CD14-positive monocyte (primary cell): ENCODE measurements at regions not wholly inside any gene's neighbourhood (a gene's known extent, or its start where the extent isn't known, plus 50 kb on each side); places are given as distances from the start of the nearest gene placed in this dataset.

ENCODE experiments used
- DNase-seq, 3 donors: peaks; one replicate each; pipeline ENCODE4 v3.0.0-alpha.2; 2011 to 2022
- H2AFZ ChIP-seq: 2 replicates; pipeline ENCODE4 v1.6.0; 2012; ENCODE audit warnings: mild to moderate bottlenecking, low read depth, low read length, inconsistent platforms; ENCODE audit not compliant: insufficient read depth, poor library complexity, severe bottlenecking
- H3K27ac ChIP-seq, 2 donors: 1 replicate in 1 of 2; 2 replicates in 1 of 2; pipeline ENCODE4 v1.5.1; 2012 to 2013; ENCODE audit warnings: low read length in 2 of 2, control low read depth in 1 of 2, inconsistent platforms in 1 of 2, low read depth in 1 of 2, mild to moderate bottlenecking in 1 of 2
- H3K27me3 ChIP-seq, 2 donors: one replicate each; pipeline versions ENCODE4 v1.6.0 to v1.6.1; 2011 to 2013; ENCODE audit warnings: low read length in 2 of 2; ENCODE audit not compliant: control insufficient read depth in 2 of 2, insufficient read depth in 2 of 2
- H3K36me3 ChIP-seq, 2 donors: replicated peaks in 1 of 2; 1 replicate in 1 of 2; 2 replicates in 1 of 2; pipeline versions ENCODE4 v1.5.1 to v1.6.1; 2012 to 2013; ENCODE audit warnings: low read length in 2 of 2, control low read depth in 1 of 2, inconsistent platforms in 1 of 2, mild to moderate bottlenecking in 1 of 2; ENCODE audit not compliant: insufficient read depth in 2 of 2, control insufficient read depth in 1 of 2
- H3K4me1 ChIP-seq, 2 donors: 1 replicate in 1 of 2; 2 replicates in 1 of 2; pipeline versions ENCODE4 v1.5.1 to v1.6.1; 2012 to 2013; ENCODE audit warnings: low read length in 2 of 2, control low read depth in 1 of 2, inconsistent platforms in 1 of 2, mild to moderate bottlenecking in 1 of 2, moderate library complexity in 1 of 2; ENCODE audit not compliant: insufficient read depth in 2 of 2, control insufficient read depth in 1 of 2
- H3K4me2 ChIP-seq: replicated peaks from 2 replicates; pipeline ENCODE3; 2012; ENCODE audit warnings: low read length, moderate library complexity, mild to moderate bottlenecking; ENCODE audit not compliant: poor library complexity, severe bottlenecking; ENCODE audit errors: extremely low read depth
- H3K4me3 ChIP-seq, 3 experiments: fragments of 200-600 bp in 1 of 3; sonication (generic) in 1 of 3; replicated peaks in 1 of 3; 1 replicate in 2 of 3; 2 replicates in 1 of 3; pipeline ENCODE4 v1.5.1; 2011 to 2013; ENCODE audit warnings: low read length in 3 of 3, mild to moderate bottlenecking in 3 of 3, control low read depth in 2 of 3, low read depth in 2 of 3, inconsistent platforms in 1 of 3, moderate library complexity in 1 of 3
- H3K79me2 ChIP-seq: 2 replicates; pipeline ENCODE4 v1.6.0; 2012; ENCODE audit warnings: mild to moderate bottlenecking, control low read depth, inconsistent platforms, low read length, moderate library complexity; ENCODE audit not compliant: insufficient read depth
- H3K9ac ChIP-seq: 2 replicates; pipeline ENCODE4 v1.6.0; 2017; ENCODE audit warnings: low read length, mild to moderate bottlenecking; ENCODE audit not compliant: insufficient read depth, poor library complexity, severe bottlenecking
- H3K9me3 ChIP-seq, 2 donors: replicated peaks in 1 of 2; 1 replicate in 1 of 2; 2 replicates in 1 of 2; pipeline versions ENCODE4 v1.5.1 to v1.6.1; 2012 to 2013; ENCODE audit warnings: low read length in 2 of 2, control low read depth in 1 of 2; ENCODE audit not compliant: control insufficient read depth in 1 of 2, insufficient read depth in 1 of 2
- H4K20me1 ChIP-seq: 2 replicates; pipeline ENCODE4 v1.6.0; 2012; ENCODE audit warnings: mild to moderate bottlenecking, low read length, control low read depth, moderate library complexity; ENCODE audit not compliant: insufficient read depth
- H3K27ac Mint-ChIP-seq, 7 donors: one replicate each; pipeline ENCODE4 v1.8.0; 2020; ENCODE audit warnings: mild to moderate bottlenecking in 7 of 7, mixed read lengths in 7 of 7, moderate library complexity in 6 of 7, inconsistent platforms in 2 of 7
- H3K27me3 Mint-ChIP-seq, 3 donors: one replicate each; pipeline ENCODE4 v1.8.0; 2021 to 2022; ENCODE audit warnings: low read depth in 3 of 3, mild to moderate bottlenecking in 3 of 3, mixed read lengths in 3 of 3, moderate library complexity in 3 of 3, inconsistent platforms in 1 of 3
- H3K36me3 Mint-ChIP-seq, 2 donors: one replicate each; pipeline ENCODE4 v1.8.0; 2020; ENCODE audit warnings: mixed read lengths in 2 of 2, inconsistent platforms in 1 of 2, mild to moderate bottlenecking in 1 of 2
- H3K4me1 Mint-ChIP-seq: one replicate; pipeline ENCODE4 v1.8.0; 2020; ENCODE audit warnings: mild to moderate bottlenecking, mixed read lengths
- H3K4me3 Mint-ChIP-seq, 2 donors: one replicate each; pipeline ENCODE4 v1.8.0; 2020; ENCODE audit warnings: mild to moderate bottlenecking in 2 of 2, mixed read lengths in 2 of 2, moderate library complexity in 1 of 2
- H3K9me3 Mint-ChIP-seq, 7 donors: one replicate each; pipeline ENCODE4 v1.8.0; 2020 to 2022; ENCODE audit warnings: mixed read lengths in 7 of 7, mild to moderate bottlenecking in 6 of 7, moderate library complexity in 6 of 7, inconsistent platforms in 2 of 7
- CTCF ChIP-seq: fragments of 200-600 bp; IDR thresholded peaks from one replicate; pipeline ENCODE4 v1.8.0; 2022; ENCODE audit warnings: antibody characterized with exemption, mild to moderate bottlenecking
- WGBS: methylation state at CpG from one replicate; pipeline ENCODE4 v1.1.5; 2013; ENCODE audit warnings: missing lambda C conversion rate; ENCODE audit not compliant: insufficient coverage; 5-methylcytosine and 5-hydroxymethylcytosine counted together
- intact Hi-C, 2 donors: fragments of 100-400 bp; cut with micrococcal nuclease; formaldehyde crosslinking; loops; one replicate each; pipeline versions ENCODE4 v1.15.0 to v1.15.1; 2023

GRCh38 chr4:66558651-66559050, 888.4 kb upstream of the EPHA5 start:
- no peak overlapping the region for H2AFZ ChIP-seq

GRCh38 chr4:66556651-66557278, 886.5 kb upstream of the EPHA5 start:
- no peak overlapping the region for H3K27ac ChIP-seq
- no peak for TF ChIP-seq CTCF
- no peaks in the 10 kb centered on the region for H3K4me1 ChIP-seq
- Mint-ChIP-seq H3K4me1 (no peaks in the 10 kb centered on the region), H3K4me3 (no peak overlapping the region), H3K9me3 (peaks cover 0 to 9% (median 3%) of the 10 kb centered on the region in 7 donors), H3K27ac (no peak overlapping the region), H3K27me3 (no peaks in the 10 kb centered on the region), H3K36me3 (no peaks in the 10 kb centered on the region)
- no peaks in the 10 kb centered on the region for H3K27me3 ChIP-seq
- DNase-seq, result no peak
- H3K9me3 ChIP-seq, result peaks cover 0 to 6% of the 10 kb centered on the region in 2 donors
- 80% methylated on average over 4 of the region's 10 CpGs for WGBS
- H3K79me2 ChIP-seq, result no peaks in the 10 kb centered on the region
- no peak overlapping the region for H3K4me2 ChIP-seq
- no peaks in the 10 kb centered on the region for H3K36me3 ChIP-seq
- no peak overlapping the region for H2AFZ ChIP-seq
- intact Hi-C loops, result no loop called here
- H4K20me1 ChIP-seq, result no peaks in the 10 kb centered on the region
- H3K9ac ChIP-seq, result no peak overlapping the region
- no peak overlapping the region for H3K4me3 ChIP-seq

More at GRCh38 chr4:66558651-66559050, 888.4 kb upstream of the EPHA5 start:
- H3K27me3 Mint-ChIP-seq, result peaks cover 0 to 3% (median 0%) of the 10 kb centered on the region in 3 donors
- Histone ChIP-seq H3K27ac (no peak overlapping the region), H3K9me3 (peaks cover 0 to 7% of the 10 kb centered on the region in 2 donors), H3K36me3 (no peaks in the 10 kb centered on the region), H4K20me1 (no peaks in the 10 kb centered on the region), H3K9ac (no peak overlapping the region), H3K27me3 (no peaks in the 10 kb centered on the region), H3K4me3 (no peak overlapping the region), H3K79me2 (no peaks in the 10 kb centered on the region), H3K4me2 (no peak overlapping the region), H3K4me1 (no peaks in the 10 kb centered on the region)
- intact Hi-C loops, result no loop called here
- TF ChIP-seq CTCF, result no peak
- H3K4me3 Mint-ChIP-seq, result no peak overlapping the region
- H3K27ac Mint-ChIP-seq, result no peak overlapping the region
- no peaks in the 10 kb centered on the region for H3K4me1 Mint-ChIP-seq
- H3K36me3 Mint-ChIP-seq, result no peaks in the 10 kb centered on the region
- peaks cover 0 to 7% (median 0%) of the 10 kb centered on the region in 7 donors for H3K9me3 Mint-ChIP-seq
- DNase-seq, result no peak
